GM18951 (cell line): ENCODE measurements at regions not wholly inside any gene's neighbourhood (a gene's known extent, or its start where the extent isn't known, plus 50 kb on each side); places are given as distances from the start of the nearest gene placed in this dataset.
"Not testable (repeated sequence)": the region's sequence is repeated elsewhere in the genome, so short reads cannot be mapped to it uniquely, and the experiment has no call there.

Source experiments
- POLR2A ChIP-seq: IDR thresholded peaks from 4 replicates; pipeline ENCODE4 v1.6.1; 2011; ENCODE audit warnings: mild to moderate bottlenecking; ENCODE audit not compliant: insufficient read length, insufficient read depth; ENCODE audit errors: extremely low read depth
- in situ Hi-C: fragments of 300-500 bp; cut with MboI; formaldehyde crosslinking; loops from one replicate; pipeline ENCODE4 v1.12.0; 2022; ENCODE audit warnings: low sequenced_read_pairs, mixed read lengths, inconsistent platforms; ENCODE audit not compliant: unreplicated experiment

DNA sequence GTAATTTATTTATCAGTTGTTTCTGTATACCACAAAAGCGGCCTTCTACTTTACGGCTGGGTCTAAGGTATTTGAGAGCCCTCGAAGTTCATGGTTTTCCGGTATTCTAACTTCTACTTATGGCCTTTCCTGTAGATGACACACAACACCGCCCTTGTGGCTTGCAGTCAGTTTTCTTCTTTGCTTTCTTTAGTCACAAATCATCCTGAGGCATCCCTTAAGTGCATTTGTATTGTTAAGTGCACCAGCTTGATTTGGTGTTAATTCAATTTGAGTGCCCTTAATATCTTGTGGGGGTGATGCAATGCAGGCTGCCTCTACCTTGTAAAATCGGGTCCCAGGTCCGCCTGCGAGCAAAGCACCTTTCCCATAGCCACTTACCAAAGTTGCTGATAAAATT, 511.9 kb downstream of the CCDC171 start:
- in situ Hi-C loops: no loop called here
- TF ChIP-seq POLR2A: no peak

- in situ Hi-C loops: not testable (repeated sequence)
Measured at GRCh38 chr9:16066201-16066600, 513.4 kb downstream of the CCDC171 start.

GRCh38 chr9:16068476-16068875, 515.6 kb downstream of the CCDC171 start:
- TF ChIP-seq POLR2A: no peak
- in situ Hi-C loops: no loop called here

DNA sequence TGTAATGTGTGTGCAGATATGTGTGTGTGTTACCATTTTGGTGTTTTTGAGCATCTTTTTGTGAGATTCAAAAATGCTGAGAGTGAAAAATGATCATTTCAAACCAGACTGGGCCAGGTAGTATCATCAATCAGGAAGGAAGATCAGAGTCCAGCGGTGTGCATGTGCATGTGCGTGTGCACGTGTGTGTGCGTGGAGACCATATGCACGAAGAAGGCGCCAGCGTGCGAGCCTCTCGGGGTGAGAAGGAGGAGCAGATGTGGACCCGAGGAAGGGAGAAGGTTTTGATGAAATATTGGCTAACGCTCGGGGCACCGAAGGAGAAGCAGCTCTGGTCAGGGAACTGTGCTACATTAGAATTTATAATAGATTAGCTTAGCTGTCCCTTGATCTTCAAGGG, 516.4 kb downstream of the CCDC171 start:
- in situ Hi-C loops: no loop called here
- no peak for TF ChIP-seq POLR2A

- in situ Hi-C loops: no loop called here
- TF ChIP-seq POLR2A: no peak
Measured at GRCh38 chr9:16069671-16070454, 517.0 kb downstream of the CCDC171 start.

DNA sequence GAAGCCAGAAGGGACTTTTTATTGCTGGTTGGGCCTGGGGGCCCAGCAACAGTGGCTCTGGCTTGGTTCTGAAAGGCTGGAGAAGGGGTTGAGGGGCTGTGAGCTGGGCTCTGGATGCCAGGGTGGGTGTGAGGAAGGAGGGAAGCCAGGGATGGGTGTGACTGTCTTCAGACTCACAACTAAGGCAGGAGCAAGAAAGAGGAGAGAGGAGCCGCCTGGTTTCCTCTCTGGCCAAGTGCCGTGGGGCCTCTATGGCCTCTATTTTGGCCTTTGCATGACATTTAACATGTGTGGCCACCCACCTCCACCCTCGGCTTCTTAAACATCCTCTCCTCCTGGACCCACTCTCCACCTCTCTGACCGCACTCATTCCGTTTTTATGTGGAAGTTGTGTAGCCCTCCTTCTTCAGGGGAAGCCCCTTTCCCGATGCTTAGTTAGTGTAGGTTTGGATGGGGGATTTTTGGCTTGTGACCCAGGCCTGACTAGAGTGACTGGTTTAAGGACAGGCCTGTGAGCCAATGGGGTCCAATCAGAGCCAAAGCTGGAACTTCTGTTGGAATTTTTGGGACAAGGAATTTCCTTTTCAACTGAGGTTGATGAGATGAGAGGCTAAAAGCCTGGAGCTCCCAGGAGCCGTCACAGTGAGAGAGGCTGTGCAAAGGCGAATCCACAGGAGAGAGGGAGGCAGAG, 517.8 kb downstream of the CCDC171 start:
- TF ChIP-seq POLR2A: no peak
- in situ Hi-C loops: no loop called here

DNA sequence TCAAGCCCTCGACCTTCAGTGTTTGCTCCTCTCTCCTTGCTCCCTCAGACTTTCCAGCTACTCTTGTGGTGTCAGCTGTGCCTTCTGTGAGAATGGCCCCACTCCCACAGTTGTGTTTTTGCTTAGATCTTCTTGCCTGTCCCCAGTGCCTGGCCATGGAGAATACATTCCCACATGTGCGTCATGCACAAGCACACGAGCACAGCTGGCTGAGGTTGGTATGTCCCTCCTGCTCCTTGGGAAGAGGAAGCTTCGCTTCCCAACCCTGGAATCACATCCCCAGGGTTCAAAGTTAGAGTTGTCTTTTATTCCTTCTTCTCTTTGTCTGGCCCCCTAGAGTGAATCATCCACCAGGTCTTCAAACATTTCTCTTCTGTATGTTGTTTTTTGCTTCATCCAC, 518.6 kb downstream of the CCDC171 start:
- in situ Hi-C loops: no loop called here

DNA sequence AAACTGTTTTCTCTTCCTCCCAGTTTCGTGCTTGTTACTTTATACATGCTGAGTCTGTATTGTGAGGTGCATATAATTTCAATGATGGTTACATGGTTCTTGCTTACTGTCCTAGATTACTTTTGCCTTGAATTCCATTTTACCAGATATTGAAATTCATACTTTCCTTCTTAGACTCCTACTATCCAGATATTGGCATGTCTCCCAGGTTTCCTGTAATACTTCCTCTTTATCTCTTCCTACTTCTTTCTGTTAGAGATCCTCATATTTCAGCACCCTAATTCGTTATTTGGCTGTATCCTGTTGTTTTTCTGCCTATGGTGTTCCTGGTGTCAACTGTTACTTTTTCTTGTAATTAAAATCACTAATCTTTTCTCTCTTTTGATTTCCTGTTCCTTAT, 522.1 kb downstream of the CCDC171 start:
- in situ Hi-C loops: no loop called here
- no peak for TF ChIP-seq POLR2A

More for the DNA sequence above, 518.6 kb downstream of the CCDC171 start:
- no peak for TF ChIP-seq POLR2A

DNA sequence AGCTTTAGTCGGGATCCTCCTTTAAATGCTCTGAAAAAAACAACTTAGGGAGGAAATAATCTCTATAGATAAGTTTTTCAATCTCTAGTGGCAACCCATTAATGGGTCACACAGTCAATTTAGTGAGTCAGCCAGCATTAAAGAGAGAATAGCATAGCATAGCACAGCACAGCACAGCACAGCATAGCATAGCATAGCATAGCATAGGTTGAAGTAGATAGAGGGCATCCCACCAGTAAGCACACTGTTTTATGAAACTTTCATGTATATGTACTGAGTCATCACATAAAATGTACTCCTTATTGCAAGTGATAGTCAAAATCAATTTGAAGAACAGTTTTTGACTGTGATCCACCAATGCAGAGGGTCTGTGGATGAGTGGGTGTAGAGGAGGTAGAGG, 522.9 kb downstream of the CCDC171 start:
- in situ Hi-C loops: no loop called here
- TF ChIP-seq POLR2A: no peak

DNA sequence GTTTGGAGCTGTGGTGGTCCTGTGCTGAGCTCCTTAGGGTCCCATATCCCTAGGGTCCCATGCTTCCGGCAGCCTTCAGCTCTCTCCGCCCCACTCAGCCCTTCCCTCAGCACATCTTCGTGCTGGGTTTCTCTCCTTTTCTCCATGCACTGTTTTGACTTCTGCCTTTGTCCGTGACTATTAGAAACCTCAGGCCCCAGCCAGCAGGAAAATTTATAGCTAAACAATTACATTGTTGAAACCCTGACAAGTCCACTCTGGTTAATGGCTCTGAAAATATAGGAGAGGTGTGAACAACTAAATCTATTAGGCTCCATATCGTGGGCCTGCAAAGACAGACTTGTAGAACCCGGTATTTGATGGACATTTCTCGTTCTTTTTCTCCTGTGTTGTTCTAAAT, 523.7 kb downstream of the CCDC171 start:
- in situ Hi-C loops: no loop called here
- no peak for TF ChIP-seq POLR2A

DNA sequence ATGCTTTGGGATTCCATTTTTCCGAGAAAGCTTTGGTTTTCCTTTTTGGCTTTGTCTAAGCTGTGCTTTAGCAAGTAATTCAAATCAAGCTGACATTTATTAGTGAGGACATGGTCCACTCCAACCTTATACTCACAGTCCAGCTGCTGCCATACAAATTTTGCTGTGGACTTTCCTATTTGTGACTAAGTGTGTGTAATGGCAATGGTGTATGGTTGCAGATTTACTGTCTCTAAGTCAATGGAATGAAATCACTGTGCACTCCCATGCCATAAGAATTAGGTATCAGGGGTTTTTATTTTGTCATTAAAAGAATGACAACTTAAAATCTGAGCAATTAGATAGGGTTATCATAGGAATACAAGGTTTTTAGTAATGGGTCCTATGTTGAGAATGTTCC, 530.0 kb downstream of the CCDC171 start:
- TF ChIP-seq POLR2A: no peak
- in situ Hi-C loops: no loop called here

GRCh38 chr9:16085167-16085726, 532.4 kb downstream of the CCDC171 start:
- in situ Hi-C loops: no loop called here
- no peak for TF ChIP-seq POLR2A

DNA sequence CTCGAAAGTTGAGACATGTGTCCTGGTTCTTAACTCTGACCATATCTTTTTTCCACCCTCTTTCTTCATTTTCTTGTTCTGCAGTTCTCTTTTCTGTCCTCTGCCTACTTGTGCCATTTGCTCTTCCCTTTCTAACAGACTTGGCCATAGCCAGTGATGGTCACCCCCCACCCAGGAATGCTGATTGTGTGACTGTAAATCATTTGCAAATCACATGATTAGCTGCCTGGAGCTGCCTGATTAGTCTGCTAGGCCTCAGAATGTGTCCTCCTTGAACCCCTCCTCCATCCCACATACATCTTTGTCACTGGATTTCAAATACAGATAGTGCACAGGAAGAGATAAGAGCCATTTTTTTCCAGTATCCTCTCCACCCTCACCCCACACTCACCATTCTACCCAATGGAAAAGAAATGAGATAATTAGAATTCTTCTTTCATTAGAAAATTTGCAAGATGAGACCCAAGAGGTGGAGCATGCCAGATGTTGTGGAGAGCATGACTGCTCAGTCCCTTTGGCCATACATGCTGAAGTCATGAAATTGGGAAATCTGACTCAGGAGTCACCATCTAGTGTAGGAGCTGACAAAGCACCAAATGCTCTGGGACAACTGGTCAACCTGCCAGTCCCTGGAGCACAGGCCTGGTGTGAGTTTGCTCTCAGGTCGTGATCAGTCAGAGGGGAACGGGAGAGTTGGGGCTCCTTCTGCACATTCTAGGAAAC, 538.2 kb downstream of the CCDC171 start:
- in situ Hi-C loops: no loop called here
- TF ChIP-seq POLR2A: no peak
